ENCODE measurements at regions not wholly inside any gene's neighbourhood (a gene's known extent, or its start where the extent isn't known, plus 50 kb on each side); places are given as distances from the start of the nearest gene placed in this dataset.

GRCh38 chr1:4273747-4274146 is 373.7 kb upstream of the C1orf174 start:
- no peak overlapping the region for H3K4me3 ChIP-seq (ENCODE audit: low read depth, low read length)
- H3K27me3 ChIP-seq (ENCODE audit: control insufficient read depth, insufficient read depth, low read length): no peaks in the 10 kb centered on the region
- no peak overlapping the region for H3K9ac ChIP-seq (ENCODE audit: low read depth, low read length)

DNA sequence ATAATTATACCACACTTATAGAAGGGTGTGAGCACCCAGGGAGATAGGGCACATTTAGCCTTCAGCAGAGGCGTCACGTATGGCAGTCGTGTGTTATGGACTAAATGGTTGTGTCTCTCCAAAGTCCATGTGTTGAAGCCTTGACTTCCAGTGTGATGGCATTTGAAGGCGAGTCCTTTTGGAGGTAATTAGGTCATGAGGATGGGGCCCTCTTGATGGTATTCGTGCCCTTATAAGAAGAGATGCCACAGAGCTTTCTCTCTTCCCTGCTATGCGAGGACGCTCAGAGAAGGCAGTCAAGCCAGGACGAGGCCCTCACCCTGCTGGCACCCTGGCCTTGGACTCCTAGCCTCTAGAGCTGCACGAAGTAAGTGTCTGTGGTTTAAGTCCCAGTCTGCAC is 375.0 kb upstream of the C1orf174 start:
- H3K36me3 ChIP-seq (ENCODE audit: control insufficient read depth, insufficient read depth, low read length): no peaks in the 10 kb centered on the region

More at GRCh38 chr1:4273747-4274146, 373.7 kb upstream of the C1orf174 start:
- Histone ChIP-seq H3K9me3 (ENCODE audit: control insufficient read depth, insufficient read depth, low read length) (peaks cover 7% of the 10 kb centered on the region), H3K36me3 (ENCODE audit: control insufficient read depth, insufficient read depth, low read length) (no peaks in the 10 kb centered on the region), H3K4me1 (ENCODE audit: control insufficient read depth, insufficient read depth, low read length) (no peaks in the 10 kb centered on the region)

GRCh38 chr1:4276238-4276637 is 376.2 kb upstream of the C1orf174 start:
- Histone ChIP-seq H3K9ac (ENCODE audit: low read depth, low read length) (no peak overlapping the region), H3K36me3 (ENCODE audit: control insufficient read depth, insufficient read depth, low read length) (no peaks in the 10 kb centered on the region), H3K9me3 (ENCODE audit: control insufficient read depth, insufficient read depth, low read length) (peaks cover 10% of the 10 kb centered on the region), H3K4me3 (ENCODE audit: low read depth, low read length) (no peak overlapping the region), H3K27me3 (ENCODE audit: control insufficient read depth, insufficient read depth, low read length) (no peaks in the 10 kb centered on the region), H3K4me1 (ENCODE audit: control insufficient read depth, insufficient read depth, low read length) (no peaks in the 10 kb centered on the region)

More for the DNA sequence above, 375.0 kb upstream of the C1orf174 start:
- Histone ChIP-seq H3K4me3 (ENCODE audit: low read depth, low read length) (no peak overlapping the region), H3K9ac (ENCODE audit: low read depth, low read length) (no peak overlapping the region), H3K4me1 (ENCODE audit: control insufficient read depth, insufficient read depth, low read length) (no peaks in the 10 kb centered on the region), H3K27me3 (ENCODE audit: control insufficient read depth, insufficient read depth, low read length) (no peaks in the 10 kb centered on the region), H3K9me3 (ENCODE audit: control insufficient read depth, insufficient read depth, low read length) (peaks cover 7% of the 10 kb centered on the region)

GRCh38 chr1:4277598-4277997 is 376.8 kb upstream of the AJAP1 start:
- Histone ChIP-seq H3K9me3 (ENCODE audit: control insufficient read depth, insufficient read depth, low read length) (peaks cover 16% of the 10 kb centered on the region), H3K36me3 (ENCODE audit: control insufficient read depth, insufficient read depth, low read length) (no peaks in the 10 kb centered on the region), H3K9ac (ENCODE audit: low read depth, low read length) (no peak overlapping the region), H3K27me3 (ENCODE audit: control insufficient read depth, insufficient read depth, low read length) (no peaks in the 10 kb centered on the region), H3K4me3 (ENCODE audit: low read depth, low read length) (no peak overlapping the region), H3K4me1 (ENCODE audit: control insufficient read depth, insufficient read depth, low read length) (no peaks in the 10 kb centered on the region)

DNA sequence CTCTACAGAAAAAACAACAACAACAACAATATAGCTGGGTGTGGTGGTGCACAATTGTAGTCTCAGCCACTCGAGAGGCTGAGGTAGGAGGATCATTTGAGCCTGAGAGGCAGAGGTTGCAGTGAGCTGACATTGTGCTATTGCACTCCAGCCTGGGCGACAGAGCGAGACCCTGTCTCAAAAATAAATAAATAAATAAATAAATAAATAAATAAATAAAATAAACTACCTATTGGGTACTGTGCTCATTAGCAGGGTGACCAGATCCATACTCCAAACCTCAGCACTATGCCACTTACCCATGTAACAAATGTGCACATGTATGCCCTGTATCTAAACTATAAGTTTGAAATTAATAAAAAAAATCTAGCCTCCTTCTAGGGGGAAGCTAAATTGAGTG is 369.4 kb upstream of the AJAP1 start:
- Histone ChIP-seq H3K4me3 (ENCODE audit: low read depth, low read length) (no peak overlapping the region), H3K9me3 (ENCODE audit: control insufficient read depth, insufficient read depth, low read length) (peaks cover 17% of the 10 kb centered on the region), H3K4me1 (ENCODE audit: control insufficient read depth, insufficient read depth, low read length) (no peaks in the 10 kb centered on the region), H3K27me3 (ENCODE audit: control insufficient read depth, insufficient read depth, low read length) (no peaks in the 10 kb centered on the region), H3K9ac (ENCODE audit: low read depth, low read length) (no peak overlapping the region), H3K36me3 (ENCODE audit: control insufficient read depth, insufficient read depth, low read length) (no peaks in the 10 kb centered on the region)

GRCh38 chr1:4292861-4293260 is 361.5 kb upstream of the AJAP1 start:
- Histone ChIP-seq H3K9ac (ENCODE audit: low read depth, low read length) (no peak overlapping the region), H3K4me1 (ENCODE audit: control insufficient read depth, insufficient read depth, low read length) (no peaks in the 10 kb centered on the region), H3K36me3 (ENCODE audit: control insufficient read depth, insufficient read depth, low read length) (no peaks in the 10 kb centered on the region), H3K9me3 (ENCODE audit: control insufficient read depth, insufficient read depth, low read length) (peaks cover 3% of the 10 kb centered on the region), H3K4me3 (ENCODE audit: low read depth, low read length) (no peak overlapping the region), H3K27me3 (ENCODE audit: control insufficient read depth, insufficient read depth, low read length) (no peaks in the 10 kb centered on the region)

DNA sequence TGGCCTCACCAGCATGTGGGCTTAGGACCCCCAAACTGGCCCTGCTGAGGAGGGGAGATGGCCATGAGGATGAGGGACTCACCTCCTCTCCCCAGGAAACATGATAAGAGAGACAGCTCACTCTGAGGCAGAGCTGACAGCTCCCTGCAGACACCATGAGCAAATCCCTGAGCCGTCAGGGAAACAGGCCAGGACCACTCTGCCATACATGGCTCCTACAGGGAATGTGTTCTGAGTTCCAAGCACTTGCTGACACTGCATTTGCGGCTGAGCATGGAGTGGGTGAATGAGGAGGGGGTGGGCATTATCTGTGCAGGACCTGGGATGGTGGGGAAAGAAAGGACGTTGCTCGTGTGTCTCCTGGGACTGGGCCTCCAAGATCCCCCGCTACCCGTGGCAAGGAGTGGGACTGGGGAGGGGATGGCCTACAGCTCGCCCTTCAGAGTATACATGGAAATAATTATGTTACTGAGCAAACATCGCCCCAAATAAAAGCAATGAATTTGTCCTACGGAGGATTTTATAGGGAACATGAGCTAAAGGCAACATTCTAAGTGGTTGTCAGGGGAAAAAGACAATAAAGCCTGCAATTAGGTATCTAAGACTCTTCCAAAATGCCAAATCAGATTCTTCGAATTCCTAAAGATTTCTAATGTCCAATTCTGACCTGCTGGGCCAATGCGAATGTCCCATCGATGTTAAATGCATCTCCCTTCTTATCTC is 355.9 kb upstream of the AJAP1 start:
- Histone ChIP-seq H3K4me3 (ENCODE audit: low read depth, low read length) (no peak overlapping the region), H3K4me1 (ENCODE audit: control insufficient read depth, insufficient read depth, low read length) (no peaks in the 10 kb centered on the region), H3K36me3 (ENCODE audit: control insufficient read depth, insufficient read depth, low read length) (no peaks in the 10 kb centered on the region), H3K9ac (ENCODE audit: low read depth, low read length) (no peak overlapping the region), H3K9me3 (ENCODE audit: control insufficient read depth, insufficient read depth, low read length) (peaks cover 3% of the 10 kb centered on the region), H3K27me3 (ENCODE audit: control insufficient read depth, insufficient read depth, low read length) (no peaks in the 10 kb centered on the region)

GRCh38 chr1:4301007-4301406 is 353.4 kb upstream of the AJAP1 start:
- Histone ChIP-seq H3K9ac (ENCODE audit: low read depth, low read length) (no peak overlapping the region), H3K4me1 (ENCODE audit: control insufficient read depth, insufficient read depth, low read length) (no peaks in the 10 kb centered on the region), H3K36me3 (ENCODE audit: control insufficient read depth, insufficient read depth, low read length) (no peaks in the 10 kb centered on the region), H3K27me3 (ENCODE audit: control insufficient read depth, insufficient read depth, low read length) (no peaks in the 10 kb centered on the region), H3K9me3 (ENCODE audit: control insufficient read depth, insufficient read depth, low read length) (peaks cover 6% of the 10 kb centered on the region), H3K4me3 (ENCODE audit: low read depth, low read length) (no peak overlapping the region)

- no peaks in the 10 kb centered on the region for H3K4me1 ChIP-seq (ENCODE audit: control insufficient read depth, insufficient read depth, low read length)
- no peak overlapping the region for H3K9ac ChIP-seq (ENCODE audit: low read depth, low read length)
- H3K9me3 ChIP-seq (ENCODE audit: control insufficient read depth, insufficient read depth, low read length): peaks cover 9% of the 10 kb centered on the region
- H3K4me3 ChIP-seq (ENCODE audit: low read depth, low read length): no peak overlapping the region
- H3K27me3 ChIP-seq (ENCODE audit: control insufficient read depth, insufficient read depth, low read length): no peaks in the 10 kb centered on the region
- no peaks in the 10 kb centered on the region for H3K36me3 ChIP-seq (ENCODE audit: control insufficient read depth, insufficient read depth, low read length)
Measured at GRCh38 chr1:4303303-4303702, 351.1 kb upstream of the AJAP1 start.

DNA sequence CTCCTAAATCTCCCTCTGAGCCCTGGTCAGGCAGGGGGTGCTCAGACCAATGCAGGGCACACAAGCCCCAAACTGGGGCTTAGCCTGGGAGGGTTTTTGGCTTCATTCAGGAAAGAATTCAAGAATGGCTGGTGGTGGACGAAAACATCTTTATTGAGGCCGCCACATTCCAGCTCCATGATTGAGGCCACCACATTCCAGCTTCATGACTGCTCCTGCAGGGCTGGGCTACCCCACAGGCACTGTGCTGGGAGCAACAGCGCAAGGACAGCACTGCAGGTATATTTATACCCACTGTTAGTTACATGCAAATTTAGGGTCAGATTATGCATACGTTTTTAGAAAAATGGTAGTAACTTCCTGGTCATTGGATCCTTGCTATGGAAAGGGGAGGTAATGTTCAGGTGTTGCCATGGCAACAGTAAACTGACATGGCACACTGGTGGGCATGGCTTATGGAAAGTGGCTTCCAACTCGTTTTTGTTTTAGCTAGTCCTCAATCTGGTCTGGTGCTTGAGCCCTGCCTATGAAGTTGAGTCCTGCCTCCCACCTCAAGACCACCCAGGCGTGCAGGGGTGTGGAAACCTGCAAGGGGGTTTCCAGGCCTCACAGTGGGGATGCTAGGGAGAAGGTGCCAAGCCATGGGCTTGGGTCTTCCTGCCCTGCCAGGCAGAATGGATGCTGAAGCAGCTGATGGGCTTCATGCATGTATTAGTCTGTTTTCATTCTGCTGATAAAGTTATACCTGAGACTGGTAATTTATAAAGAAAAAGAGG is 348.7 kb upstream of the AJAP1 start:
- Histone ChIP-seq H3K4me3 (ENCODE audit: low read depth, low read length) (no peak overlapping the region), H3K4me1 (ENCODE audit: control insufficient read depth, insufficient read depth, low read length) (no peaks in the 10 kb centered on the region), H3K9me3 (ENCODE audit: control insufficient read depth, insufficient read depth, low read length) (peaks cover 6% of the 10 kb centered on the region), H3K27me3 (ENCODE audit: control insufficient read depth, insufficient read depth, low read length) (no peaks in the 10 kb centered on the region), H3K9ac (ENCODE audit: low read depth, low read length) (no peak overlapping the region), H3K36me3 (ENCODE audit: control insufficient read depth, insufficient read depth, low read length) (no peaks in the 10 kb centered on the region)

DNA sequence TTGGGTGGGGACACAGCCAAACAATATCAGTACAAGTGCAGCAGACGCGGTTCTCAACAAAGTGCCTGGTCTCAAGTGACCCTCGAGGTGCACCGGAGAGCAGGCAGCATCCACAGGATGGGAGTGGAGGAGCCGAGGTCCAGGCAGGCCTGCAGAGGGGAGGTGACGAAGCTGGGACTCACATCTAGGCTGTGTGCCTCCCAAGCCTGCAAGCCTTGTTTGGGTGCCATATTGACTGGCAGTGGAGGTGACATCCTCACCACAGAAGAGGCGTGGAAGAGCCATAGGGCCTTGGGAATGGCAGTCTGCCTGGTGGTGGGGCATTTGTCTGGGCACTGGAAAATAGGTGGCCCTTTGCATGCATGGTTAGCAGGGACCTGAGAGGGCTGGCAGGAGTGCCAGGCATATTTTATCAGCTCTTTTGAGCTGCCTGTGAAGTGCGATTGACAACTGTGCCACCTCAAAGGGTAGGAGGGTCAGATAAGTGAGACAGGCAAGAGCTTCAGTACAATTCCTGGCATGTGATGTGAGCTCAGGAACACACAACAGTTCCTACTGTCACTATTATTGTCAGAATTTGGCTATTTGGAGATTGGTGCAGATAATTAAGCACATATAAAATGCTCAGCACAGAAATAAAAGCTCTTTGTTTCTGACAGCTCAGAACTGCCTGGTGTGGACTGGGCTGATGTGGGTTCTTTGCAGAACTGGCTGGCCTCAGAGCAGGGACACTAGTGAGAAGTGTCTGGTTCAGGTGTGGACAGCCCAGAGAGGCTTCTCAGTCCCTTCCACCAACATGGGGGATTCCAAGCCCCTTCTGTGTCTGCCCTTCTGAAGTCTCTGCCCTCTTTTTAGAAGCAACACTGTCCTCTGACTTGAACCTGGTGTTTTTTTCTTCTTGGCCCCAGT is 347.6 kb upstream of the AJAP1 start:
- Histone ChIP-seq H3K9me3 (ENCODE audit: control insufficient read depth, insufficient read depth, low read length) (peaks cover 7% of the 10 kb centered on the region), H3K4me3 (ENCODE audit: low read depth, low read length) (no peak overlapping the region), H3K27me3 (ENCODE audit: control insufficient read depth, insufficient read depth, low read length) (no peaks in the 10 kb centered on the region), H3K4me1 (ENCODE audit: control insufficient read depth, insufficient read depth, low read length) (no peaks in the 10 kb centered on the region), H3K36me3 (ENCODE audit: control insufficient read depth, insufficient read depth, low read length) (no peaks in the 10 kb centered on the region), H3K9ac (ENCODE audit: low read depth, low read length) (no peak overlapping the region)
